Activated T-cell treated with anti-CD3 and anti-CD28 coated beads, Interleukin-2, amount 50 U/mL, for 1 hour (primary cell): ENCODE measurements at regions not wholly inside any gene's neighbourhood (a gene's known extent, or its start where the extent isn't known, plus 50 kb on each side); places are given as distances from the start of the nearest gene placed in this dataset.
"Not testable (repeated sequence)": the region's sequence is repeated elsewhere in the genome, so short reads cannot be mapped to it uniquely, and the experiment has no call there.

Experiments
- DNase-seq: peaks from one replicate; pipeline ENCODE4 v3.0.0-alpha.2; 2020

DNA sequence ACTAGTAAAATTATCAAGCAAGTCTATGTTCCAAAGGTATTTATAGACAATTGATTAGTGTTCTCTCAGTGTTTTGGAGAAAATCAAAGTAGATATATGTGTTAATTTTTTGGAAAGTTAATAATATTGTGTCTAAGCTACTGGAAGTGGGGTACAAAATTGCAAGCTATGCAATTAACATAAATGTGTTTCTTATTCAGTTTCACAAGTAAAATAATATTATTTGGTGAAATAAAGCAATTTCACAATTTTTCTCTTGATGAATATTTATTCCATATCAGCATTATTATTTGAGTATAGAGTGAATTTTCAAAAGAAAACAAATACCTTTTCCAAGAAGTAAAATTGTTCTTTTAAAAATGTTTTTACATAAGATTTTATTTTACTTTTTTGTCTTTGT, 1047.7 kb downstream of the TBL1XR1 start:
- no peak for DNase-seq

DNA sequence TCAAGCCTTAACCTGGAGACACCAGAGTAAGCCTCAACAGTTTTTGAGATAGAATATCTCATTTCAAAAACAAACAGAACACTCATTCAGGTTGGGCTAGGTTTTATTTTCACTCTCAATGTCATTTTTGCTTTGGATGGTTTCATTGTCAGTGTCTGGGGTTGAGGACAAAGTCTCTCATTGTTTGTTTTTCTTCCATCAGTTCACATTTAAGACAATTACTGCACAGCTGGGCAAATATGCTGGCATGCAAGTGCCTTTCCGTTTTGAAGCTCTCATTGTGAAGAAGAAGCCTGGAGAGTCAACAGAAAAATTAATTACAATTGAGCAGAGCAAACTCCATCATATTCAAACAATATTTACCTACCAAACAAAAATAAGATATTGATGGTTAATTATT, 1050.0 kb downstream of the TBL1XR1 start:
- DNase-seq, result no peak

DNA sequence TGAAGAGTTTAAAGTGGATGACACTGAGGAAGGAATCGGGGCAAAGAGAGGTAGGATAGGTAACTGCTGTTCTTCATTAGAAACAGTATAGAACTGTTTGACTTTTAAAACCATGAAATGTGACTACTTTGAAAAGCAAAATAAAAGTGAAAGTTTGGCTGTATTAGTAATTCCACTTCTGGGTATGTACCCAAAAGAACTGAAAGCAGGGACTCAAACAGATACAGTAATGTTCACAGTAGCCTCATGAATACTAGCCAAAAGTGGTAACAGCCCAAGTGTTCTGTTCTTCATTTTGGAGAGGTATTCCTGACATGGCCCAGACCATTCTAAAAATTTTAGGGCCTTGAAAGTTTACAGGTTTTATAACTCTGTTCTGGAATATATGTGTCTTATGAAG, 1055.4 kb downstream of the TBL1XR1 start:
- no peak for DNase-seq

DNA sequence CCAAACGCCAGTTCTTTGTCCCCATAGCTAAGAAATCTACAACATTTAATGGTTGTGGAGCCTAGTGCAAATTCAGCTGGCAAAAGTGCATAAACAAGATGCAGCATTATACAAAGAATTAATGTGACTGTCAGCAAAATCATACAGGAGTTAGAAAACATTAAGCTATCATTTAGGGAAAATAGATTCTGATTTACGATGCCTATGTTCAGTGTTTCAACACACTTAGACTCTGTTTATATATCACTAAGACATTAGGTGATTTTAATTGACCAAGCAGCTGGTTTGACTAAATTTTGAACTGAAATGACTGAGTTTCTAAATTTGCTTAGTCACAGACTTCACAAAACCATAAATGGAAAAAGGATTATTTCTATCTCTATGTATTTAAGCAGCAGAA, 1076.8 kb downstream of the TBL1XR1 start:
- DNase-seq, result no peak

DNA sequence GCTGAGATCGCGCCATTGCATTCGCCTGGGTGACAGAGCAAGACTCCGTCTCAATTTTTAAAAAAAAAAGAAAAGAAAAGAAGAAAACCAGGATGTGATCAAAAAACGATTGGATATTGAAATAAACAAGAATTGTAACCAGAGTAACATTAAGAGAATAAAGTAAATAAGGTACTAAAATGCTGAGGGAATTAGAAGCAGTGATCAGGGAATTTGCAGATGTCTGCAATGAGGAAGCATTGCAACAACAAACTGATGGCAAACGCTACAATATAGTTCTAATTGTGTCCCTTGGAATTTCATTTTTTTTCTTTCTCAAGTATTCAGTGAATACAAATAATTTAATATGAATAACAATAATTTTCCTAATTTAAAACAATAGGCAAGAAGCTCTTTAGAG, 1077.5 kb downstream of the TBL1XR1 start:
- DNase-seq, result no peak

DNA sequence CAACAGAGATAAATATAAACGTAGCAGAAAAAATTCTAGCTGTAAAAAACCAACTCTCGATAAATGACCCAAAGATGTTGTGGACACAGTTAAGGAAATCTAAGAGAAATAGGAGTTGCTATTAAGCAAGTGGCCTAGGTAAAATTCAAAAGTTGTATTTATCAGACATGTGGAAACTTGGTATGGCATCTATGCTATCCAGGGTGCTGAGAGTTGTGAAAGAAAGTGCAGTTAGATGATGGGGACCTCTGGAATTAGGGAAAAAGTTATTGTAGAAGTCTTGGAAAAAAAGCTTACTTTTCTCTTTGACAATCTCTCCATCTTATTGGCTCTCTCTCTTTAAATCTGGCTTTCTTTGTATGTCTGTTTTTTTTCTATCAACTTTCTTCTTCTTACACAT, 1090.9 kb downstream of the TBL1XR1 start:
- DNase-seq, result no peak

DNA sequence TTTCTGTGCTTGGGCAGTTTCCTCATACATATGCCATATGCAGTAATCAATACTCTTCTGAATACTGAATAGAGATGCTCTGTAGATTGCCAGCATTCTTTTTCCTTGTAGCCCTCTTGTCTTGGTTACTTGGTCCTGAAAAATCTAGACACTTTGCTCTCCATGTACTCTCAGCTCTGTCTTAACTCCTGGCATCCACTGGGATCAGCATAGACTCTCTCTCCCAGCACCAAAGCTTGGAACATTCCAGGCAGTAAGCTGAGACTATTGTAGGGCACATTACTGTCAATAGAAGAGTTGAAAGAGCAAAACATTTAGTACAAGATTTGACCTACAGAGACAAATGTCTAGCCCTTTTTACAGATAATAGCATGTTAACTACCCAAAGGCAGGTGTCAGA, 1100.3 kb downstream of the TBL1XR1 start:
- DNase-seq, result no peak

DNA sequence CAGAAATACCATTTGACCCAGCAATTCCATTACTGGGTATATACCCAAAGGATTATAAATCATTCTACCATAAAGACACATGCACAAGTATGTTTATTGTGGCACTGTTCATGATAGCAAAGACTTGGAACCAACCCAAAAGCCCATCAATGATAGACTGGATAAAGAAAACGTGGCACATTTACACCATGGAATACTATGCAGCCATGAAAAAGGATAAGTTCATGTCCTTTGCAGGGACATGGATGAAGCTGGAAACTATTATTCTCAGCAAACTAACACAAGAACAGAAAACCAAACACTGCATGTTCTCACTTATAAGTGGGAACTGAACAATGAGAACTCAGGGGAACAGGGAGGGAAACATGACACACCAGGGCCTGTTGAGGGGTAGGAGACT, 1103.4 kb downstream of the TBL1XR1 start:
- DNase-seq, result not testable (repeated sequence)

DNA sequence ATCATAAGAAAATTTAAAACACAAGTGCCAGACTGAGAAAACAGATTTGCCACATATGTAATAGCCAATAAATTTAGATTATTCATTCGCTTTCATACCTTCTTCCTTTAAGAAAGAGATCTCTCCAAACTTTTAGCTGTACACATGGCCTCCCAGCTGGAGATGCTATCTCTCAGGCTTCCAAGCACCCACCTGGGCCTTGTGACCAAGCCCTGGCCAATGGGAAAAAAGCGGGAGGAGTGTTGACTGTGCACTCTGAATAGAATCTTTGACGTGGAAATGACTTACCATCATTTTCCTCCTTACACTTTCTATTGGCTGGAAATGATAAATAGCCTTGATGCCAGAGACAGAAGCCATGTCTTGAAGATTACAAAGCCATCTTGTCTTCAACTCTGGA, 1106.6 kb downstream of the TBL1XR1 start:
- no peak for DNase-seq

DNA sequence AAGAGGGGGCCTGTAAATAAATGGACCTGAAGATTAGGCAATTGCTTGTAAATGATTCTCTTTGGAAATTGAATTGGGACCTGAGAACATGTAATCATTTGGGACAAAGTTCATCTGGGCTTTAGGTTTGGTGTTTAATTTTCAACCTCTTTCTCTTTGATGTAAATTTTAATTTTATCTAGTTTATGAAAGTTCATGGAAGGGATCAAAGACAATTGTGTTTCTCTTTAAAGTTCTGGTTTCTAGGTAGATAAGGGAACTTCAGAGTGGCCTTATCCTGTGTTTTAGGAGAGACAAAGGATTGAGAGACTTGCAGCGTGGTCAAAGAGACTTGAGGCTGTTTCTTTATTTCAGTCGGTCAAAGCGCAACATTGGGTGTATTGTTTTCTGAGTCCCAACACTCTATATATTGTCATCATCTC, 1108.3 kb downstream of the TBL1XR1 start:
- DNase-seq, result no peak

DNA sequence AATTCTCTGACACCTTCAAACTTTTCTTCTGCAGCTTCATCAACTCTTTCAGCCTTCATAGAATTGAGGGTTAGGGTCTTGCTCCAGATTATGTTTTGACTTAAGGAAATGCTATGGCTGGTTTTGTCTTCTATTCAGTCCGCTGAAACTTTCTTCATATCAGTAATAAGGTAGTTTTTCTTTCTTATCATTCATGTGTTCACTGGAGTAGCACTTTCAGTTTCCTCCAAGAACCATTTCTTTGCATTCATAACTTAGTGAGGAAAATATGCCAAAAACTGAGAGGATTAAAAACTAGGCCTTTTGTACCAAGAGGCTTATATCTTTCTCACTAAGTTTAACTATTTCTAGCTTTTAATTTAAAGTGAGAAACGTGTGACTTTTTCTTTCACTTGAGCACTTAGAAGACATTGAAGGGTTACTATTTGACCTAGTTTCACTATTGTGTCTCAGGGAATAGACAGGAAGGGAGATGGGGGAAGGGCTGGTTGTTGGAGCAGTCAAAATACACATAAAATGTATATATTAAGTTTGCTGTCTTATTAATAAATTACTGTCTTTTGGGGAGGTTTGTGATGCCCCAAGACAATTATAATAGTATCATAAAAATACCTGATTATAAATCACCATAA, 1110.1 kb downstream of the TBL1XR1 start:
- DNase-seq, result no peak

DNA sequence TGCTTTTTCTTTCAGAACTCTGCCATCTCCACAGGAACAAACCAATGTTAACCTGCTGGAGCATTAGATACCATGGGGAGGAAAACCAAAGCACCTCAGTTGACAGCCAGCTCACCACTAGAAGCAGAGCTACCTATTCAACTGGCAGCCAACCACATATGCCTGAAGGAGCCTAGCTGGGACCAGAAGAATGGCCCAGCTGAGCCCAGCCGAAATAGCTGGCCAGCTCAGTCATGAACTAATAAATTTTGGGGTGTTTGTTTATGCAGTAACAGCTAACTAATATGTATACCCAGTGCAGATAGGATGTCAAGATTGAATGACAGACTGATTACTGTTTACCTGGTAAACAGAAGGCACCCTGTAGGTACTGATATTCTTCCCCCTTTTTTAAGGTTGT, 1117.5 kb downstream of the TBL1XR1 start:
- DNase-seq, result no peak

DNA sequence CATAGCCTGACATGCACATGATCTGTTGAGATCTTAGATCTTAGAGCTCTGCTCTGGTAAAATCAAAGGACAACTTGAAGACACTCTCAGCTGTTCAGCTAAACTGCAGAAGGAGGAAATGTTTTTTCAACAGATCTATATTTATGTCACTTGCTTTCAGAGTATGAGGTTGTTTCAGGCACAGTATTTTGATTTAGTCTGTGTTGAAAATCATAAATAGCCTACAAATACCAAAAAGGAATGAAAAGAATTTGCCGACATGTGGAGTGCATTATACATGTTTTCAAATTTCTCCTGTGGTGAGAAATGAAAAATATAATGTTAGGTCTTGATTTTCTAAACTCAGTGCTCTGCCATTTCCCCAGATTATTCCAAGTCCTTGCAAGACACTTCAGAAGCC, 1118.4 kb downstream of the TBL1XR1 start:
- no peak for DNase-seq

DNA sequence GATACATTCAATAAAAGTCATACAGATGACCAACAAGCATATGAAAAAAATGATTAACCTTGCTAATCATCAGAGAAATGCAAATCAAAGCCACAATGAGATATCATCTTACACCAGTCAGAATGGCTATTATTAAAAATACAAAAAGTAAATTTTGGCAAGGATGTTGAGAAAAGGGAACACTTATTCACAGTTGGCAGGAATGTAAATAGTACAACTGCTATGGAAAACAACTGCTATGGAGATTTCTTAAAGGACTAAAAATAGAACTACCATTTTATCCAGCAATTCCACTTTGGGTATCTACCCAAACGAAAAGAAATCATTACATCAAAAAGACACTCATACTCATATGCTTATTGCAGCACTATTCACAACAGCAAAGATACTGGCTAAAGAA, 1121.8 kb downstream of the TBL1XR1 start:
- DNase-seq, result no peak

DNA sequence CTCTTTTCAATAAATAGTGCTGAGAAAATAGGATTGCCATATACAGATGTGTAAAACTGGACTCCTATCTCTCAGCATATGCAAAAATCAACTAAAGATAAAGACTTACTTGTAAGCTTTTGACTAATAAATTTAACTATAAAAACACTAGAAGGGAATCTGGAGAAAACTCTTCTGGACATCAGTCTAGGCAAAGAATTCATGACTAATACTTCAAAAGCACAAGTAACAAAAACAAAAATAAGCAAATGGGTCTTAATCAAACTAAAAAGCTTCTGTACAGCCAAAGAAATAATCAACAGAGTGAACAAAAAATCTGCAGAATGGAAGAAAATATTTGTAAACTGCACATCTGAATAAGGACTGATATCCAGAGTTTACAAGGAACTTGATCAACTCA, 1122.2 kb downstream of the TBL1XR1 start:
- no peak for DNase-seq

DNA sequence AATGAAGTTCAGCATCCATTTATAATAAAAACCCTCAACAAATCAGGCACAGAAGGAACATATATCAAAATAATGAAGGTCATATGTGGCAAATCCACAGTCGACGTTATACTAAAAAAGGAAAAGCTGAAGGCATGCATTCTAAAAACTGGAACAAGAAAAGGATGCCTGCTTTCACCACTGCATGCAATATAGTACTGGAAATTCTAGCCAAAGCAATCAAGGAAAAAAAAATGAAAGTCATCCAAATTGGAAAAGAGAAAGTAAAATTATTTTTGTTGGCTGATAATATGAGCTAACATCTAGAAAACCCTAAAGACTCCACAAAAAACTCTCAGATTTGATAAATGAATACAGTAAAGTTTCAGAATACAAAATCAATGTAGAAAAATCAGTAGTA, 1123.2 kb downstream of the TBL1XR1 start:
- no peak for DNase-seq

DNA sequence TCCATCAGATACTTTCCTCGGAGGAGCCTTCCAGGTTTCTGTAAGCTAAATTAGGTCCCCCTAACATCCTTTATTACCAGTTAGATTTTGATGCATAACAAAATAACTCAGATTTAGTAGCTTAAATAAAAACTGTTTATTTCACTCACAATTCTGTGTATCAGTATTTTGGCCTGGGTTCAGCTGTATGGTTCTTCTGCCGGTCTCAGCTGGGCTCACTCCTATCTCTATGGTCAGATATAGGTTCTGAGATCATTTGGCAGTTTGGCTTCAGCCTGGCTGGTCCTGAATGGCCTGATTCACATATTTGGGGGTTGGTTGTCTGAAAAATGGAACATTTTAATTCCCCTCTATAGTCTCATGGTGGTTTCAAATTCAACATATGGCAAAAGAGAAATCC, 1125.3 kb downstream of the TBL1XR1 start:
- DNase-seq, result no peak

DNA sequence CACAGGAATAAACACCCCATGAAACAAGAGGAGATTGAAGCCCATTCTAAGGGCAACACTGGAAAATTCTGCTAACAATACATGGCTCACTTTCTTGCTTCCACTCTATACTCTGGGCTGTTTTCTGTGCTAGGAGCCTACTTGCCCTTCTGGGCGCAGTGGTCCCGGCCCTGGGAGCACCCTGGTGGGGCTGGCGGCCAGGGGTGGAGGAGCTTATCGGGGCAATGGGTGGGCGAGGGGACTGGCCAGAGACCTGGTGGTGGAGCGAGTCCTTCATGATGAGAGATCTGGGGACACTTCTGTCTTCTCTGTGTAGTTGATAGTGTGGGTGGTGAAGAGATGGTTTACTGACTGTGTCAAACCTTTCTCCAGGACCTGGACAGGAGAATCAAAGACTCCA, 1128.5 kb downstream of the TBL1XR1 start:
- no peak for DNase-seq

DNA sequence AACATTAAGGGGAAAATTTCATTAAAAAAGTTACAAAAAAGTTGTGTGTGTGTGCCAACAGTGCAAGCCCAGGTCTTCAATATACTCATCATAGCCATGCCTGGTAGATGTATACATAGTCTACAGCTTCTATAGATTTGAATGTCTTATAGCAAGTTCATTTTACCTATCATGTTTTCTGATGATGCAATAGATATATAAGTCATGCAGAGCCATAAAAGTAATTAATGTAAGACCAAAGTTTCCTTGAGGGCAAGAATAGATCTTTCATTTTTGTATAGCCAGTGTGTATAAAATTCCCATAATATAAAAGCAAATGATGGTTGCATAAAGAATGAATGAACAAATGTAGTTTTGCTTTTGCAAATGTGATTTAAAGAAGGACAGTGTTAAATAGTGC, 1138.4 kb downstream of the TBL1XR1 start:
- DNase-seq, result no peak

DNA sequence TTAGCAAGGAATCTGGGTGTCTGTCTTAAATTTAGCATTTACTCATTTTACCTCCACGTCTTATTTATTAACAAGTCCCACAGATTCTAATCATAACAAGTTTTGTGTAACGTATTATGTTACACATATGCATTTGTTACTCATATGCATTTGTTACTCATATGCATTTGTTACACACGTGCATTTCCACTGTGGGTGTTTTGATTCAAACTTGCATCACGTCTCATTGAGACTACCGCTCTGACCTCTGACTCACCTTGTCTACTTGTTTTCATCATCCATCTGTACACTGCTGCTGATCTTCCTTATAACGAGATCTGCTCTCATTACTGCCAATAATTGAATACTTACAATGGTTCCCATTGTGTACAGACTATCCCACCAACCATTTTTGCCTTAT, 1141.4 kb downstream of the TBL1XR1 start:
- no peak for DNase-seq

DNA sequence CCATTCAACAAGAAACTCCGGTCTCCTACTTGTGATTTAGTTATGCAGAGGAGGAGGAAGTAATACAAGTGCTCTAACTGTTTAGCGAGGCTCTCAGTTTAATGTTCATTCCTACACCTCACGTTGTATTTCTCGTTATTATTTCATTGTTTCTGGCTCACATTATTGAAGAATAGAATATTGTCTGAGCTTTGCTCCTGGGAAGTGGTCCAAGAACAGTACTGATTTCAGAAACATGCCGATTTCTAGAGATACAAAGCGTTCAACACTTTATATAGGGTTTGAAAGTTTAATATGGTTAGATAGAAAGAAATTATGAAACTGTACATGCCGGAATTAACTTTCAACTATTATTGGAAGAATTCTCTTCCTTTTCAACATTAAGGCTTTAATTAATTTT, 1145.5 kb downstream of the TBL1XR1 start:
- DNase-seq, result no peak

DNA sequence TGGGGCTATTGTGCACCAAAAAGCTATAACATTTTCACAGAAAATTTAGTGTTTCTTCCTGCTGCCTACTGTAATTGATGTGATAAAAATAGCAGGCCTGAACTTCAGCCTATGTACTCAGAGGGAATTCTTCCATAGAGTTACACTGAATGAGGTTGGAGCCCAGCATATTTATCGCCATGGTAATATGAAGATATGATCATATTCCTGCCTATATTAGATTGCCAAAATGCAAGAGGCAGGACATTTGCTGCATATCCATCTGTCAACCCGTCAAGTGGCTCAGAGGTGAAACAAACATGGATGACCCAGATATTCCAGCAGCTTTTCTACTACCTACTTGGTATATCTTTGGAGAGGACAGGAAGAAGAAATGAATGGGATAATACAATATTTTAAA, 1150.6 kb downstream of the TBL1XR1 start:
- no peak for DNase-seq

DNA sequence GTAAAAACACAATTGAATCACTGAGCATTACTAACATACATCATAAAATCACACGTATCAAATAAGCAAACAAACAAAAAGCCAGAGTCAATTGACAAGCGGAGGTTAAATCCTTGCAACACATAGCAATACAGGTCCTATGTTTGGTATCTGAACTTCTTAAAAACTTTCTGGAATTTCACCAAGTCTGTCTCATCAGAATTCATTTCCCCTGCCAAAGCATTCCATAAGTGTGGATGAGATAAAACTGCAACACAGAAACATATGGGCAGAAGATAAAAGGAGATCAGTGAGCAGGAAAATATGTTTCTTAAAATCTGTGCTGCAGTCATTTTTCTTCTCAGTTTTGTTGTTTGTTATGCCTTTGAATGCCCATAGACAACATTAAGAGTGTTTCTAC, 1155.5 kb downstream of the TBL1XR1 start:
- DNase-seq, result no peak

DNA sequence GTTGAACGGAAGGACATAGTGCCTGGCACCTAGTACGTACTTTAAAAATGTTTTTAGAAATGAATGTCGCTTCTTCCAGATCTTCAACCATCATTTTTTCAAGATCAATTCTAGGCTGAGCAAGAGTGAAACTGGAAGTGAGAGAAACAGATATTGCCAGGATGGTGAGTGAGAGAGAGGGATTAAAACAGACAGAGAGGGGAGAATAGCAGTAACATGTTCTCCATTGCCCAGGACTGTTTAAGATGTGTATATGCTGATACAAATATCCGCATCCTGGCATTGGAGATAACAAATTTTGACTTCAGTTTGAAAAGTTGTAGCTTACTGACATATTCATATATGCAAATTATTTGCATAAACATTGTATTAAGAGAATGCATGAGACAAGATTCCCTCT, 1156.1 kb downstream of the TBL1XR1 start:
- no peak for DNase-seq

DNA sequence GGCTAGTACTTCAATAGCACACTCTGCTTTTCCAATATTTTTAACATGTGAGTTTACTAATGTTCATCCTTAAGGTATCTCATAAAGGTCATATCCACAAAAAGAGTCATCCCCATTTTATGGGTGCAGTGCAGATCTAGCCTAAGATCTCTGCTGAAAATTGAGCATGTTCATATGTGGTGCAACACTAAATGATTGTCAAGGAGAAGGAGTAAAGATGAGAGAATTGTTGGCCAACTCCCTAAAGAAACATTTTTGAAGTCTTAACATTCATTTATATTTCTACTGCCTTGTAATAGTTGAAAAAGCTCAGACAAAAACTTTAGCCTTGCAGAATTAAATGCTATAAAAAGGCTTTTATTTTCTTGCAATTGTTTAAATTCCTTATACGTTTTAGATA, 1159.6 kb downstream of the TBL1XR1 start:
- no peak for DNase-seq

DNA sequence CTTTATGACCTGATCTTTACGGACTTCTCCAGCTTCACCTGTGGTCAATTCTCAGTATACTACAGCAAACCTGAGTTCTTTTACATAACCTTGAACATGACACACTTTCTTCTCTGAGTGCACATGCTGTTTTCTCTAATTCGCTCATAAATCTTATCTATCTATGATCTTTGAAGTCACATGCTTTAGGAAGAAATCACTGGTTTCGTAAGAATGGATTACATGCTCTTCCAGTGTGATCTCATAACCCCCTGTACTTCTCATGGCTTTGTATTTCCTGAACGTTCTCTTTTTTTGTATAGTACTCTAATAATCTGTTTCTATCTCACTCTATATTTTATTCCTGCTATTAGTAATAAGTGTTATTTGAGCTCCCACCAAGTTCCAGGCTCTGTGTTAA, 1165.2 kb downstream of the TBL1XR1 start:
- no peak for DNase-seq
